ENCODE measurements at regions not wholly inside any gene's neighbourhood (a gene's known extent, or its start where the extent isn't known, plus 50 kb on each side); places are given as distances from the start of the nearest gene placed in this dataset.
"Not testable (repeated sequence)": the region's sequence is repeated elsewhere in the genome, so short reads cannot be mapped to it uniquely, and the experiment has no call there.

DNA sequence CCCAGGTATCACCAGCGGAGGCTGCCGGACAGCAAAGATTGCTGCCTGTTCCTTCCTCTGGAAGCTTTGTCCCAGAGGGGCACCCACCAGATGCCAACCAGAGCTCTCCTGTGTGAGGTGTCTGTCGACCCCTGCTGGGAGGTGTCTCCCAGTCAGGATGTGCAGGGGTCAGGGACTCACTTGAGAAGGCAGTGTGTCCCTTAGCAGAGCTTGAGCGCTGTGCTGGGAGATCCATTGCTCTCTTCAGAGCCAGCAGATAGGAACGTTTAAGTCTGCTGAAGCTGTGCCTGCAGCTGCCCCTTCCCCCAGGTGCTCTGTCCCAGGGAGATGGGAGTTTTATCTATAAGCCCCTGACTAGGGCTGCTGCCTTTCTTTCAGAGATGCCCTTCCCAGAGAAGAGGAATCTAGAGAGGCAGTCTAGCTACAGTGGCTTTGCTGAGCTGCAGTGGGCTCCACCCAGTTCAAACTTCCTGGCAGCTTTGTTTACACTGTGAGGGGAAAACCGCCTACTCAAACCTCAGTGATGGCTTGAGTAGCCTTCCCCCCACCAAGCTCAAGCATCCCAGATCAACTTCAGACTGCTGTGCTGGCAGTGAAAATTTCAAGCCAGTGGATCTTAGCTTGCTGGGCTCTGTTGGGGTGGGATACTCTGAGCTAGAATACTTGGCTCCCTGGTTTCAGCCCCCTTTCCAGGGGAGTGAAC, 253.7 kb downstream of the SPATA31A6 start:
- DNase-seq = not testable (repeated sequence)

GRCh38 chr9:42442680-42443079, 259.2 kb downstream of the SPATA31A6 start:
- not testable (repeated sequence) for DNase-seq

DNA sequence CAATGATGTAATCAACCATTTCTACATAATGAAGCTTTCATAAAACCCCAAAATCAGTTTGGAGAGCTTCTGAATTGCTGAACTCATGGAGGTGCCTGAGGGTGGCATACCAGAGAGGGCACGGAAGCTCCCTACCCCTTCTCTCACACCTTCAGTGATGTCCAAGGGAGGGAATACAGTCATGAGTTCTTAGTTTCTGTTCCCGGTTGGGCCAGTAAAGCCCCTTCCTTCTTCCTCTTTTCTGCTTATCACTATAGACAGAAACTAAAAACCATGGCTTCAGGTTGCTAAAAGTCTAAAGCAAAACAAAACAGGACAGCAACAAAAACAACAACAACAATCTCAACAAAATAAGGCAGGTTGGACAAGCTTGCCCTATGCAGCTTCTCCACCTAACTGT, 260.0 kb downstream of the SPATA31A6 start:
- peak in 1 of 2 donors; percentile 25 for DNase-seq

- not testable (repeated sequence) for DNase-seq
Measured at GRCh38 chr9:42461436-42461835, 278.0 kb downstream of the SPATA31A6 start.

- not testable (repeated sequence) for DNase-seq
Measured at GRCh38 chr9:42461863-42462262, 278.4 kb downstream of the SPATA31A6 start.

GRCh38 chr9:42463981-42464380, 280.5 kb downstream of the SPATA31A6 start:
- not testable (repeated sequence) for DNase-seq

DNA sequence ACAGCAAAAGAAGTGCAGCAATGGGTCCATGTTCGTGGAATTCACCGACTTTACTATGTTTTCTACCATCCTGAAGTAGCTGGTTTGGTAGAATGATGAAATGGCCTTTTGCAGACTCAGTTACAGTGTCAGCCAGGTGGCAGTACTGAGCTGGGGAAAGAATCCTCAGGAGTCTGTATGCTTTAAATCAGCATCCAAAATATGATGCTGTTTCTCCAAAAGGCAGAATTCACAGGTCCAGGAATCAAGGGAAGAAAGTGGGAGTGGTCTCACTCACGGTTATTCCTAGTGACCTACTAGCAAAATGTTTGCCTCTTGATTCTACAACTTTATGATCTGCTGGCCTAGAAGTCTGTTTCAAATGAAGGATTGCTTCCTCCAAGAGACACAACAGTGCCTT, 287.1 kb downstream of the SPATA31A6 start:
- DNase-seq = not testable (repeated sequence)

- DNase-seq = not testable (repeated sequence)
Measured at GRCh38 chr9:42490989-42491388, 307.5 kb downstream of the SPATA31A6 start.

DNA sequence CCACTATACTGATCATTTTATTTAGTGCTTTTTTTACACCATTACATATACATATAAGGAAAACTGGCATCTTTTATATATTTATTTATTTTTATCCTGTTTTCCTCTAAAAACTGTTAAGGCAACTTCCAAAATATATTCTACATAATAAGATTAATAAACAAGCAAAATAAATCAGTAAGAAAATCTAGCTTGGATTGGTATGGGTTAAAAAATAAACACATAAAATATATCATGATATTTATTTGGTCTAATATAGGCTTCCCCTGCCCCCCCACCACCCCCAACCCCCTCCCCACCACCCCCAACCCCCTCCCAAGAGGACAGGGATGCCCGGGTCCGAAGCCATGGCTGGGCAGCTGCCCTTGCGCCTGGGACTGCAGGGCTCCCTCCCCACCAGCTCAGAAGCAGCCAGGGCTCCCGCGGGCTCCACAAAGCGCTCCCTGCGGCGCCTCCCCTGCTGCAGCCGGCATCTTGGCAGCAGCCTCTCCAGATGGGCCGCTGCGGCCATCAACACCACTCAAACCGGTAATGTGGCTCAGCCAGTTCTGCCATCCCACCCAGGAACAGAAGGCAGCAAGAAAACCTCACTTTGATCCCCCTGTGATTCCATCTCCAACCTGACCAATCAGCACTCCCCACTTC, 319.3 kb downstream of the SPATA31A6 start:
- DNase-seq = not testable (repeated sequence)

- DNase-seq = not testable (repeated sequence)
Measured at GRCh38 chr9:42508111-42508510, 324.7 kb downstream of the SPATA31A6 start.

DNA sequence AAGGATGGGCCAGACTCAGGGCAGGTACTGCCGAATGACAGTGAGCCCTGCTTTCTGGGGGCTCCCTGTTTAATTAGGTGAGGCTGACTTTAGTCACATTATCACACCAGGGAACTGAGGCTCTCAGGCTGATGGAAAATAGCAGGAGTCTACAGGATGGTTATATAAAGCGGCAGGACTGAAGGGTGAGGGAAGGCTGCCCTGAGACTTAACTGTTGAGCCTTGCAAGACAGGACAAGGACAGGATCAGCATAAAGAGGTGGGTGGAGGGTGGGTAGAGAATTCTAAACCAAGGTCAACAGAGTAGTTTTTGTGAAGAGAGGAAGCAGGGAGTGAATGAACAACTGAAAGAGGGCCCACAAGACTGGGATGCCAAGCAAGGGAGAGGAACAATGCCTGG, 330.1 kb downstream of the SPATA31A6 start:
- DNase-seq = not testable (repeated sequence)

GRCh38 chr9:42534325-42534983, 351.0 kb downstream of the SPATA31A6 start:
- DNase-seq = not testable (repeated sequence)

DNA sequence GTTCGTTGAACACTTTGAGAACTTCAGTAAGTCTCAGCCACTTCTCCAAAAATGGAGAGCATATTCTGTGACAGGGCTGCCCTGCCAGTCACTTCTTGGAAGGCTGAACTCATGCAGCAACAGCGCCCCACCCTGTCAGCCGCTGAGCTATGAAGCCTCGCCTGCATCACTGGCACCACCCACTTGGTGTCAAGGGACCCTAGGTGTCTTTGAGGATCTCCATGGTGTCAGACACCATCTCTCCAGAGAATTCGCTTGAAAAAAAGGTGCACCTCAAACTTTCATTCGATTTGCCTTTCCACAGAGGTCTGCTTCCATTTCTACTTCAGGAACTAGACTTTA, 351.5 kb downstream of the SPATA31A6 start:
- peak; percentile 23 to 35 for DNase-seq

- DNase-seq = not testable (repeated sequence)
Measured at GRCh38 chr9:42550789-42551357, 367.4 kb downstream of the SPATA31A6 start.

DNA sequence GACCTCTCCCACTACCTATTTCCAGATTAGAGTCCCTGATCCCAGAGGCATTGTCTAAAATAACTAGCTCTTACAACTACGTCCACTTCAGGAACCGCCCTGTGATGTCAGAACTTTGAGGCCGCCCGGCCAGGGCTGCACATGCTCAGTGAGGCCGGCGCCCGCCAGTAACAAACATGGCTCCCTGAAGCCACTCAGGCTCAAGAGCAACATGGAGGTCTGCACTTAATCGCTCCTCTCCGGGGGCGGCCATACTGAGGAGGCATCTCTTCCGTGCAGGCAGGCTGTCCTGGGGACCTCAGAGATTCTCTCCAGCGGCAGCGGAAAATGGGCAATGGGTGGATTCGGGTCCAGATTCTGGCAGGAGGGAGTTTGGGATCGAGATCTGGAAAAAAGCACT, 385.1 kb downstream of the SPATA31A6 start:
- peak in 1 of 2 donors; percentile 55 for DNase-seq

DNA sequence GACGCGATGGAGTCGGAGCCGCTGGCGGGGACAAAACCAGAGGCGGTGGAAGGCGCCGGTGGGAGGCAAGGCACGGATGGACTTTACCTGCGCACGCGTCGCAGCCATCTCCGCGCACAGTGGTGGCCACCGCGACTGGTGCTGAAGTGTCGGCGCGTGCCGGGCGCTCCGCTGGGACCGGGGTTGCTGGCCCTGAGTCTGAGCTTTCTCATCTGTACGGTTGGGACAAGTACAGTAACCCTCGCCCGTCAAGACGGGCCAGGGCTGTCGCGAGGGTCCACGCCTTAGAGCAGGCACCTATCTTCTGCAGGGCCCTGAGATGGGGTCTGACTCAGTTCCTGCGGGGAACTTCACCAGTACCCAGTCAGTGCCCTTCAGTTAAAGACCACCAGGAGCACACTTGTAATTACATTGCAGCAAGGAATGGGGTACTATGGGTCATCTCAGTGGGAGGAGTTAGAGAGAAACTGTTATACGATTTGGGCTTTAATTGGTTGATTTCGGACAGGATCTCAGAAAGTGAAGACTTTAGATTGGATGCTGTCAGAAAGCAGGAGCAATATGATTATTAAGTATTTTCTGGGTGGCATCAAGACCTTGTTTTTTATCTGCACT, 385.6 kb downstream of the SPATA31A6 start:
- DNase-seq = peak; percentile 5 to 7

GRCh38 chr9:42577851-42578250, 394.4 kb downstream of the SPATA31A6 start:
- DNase-seq = not testable (repeated sequence)

Measured in CD4-positive, alpha-beta T cell treated with Interferon alpha-2 for 1 hour (primary cell).